HG03097 (cell line): ENCODE measurements at regions not wholly inside any gene's neighbourhood (a gene's known extent, or its start where the extent isn't known, plus 50 kb on each side); places are given as distances from the start of the nearest gene placed in this dataset.
"Not testable (repeated sequence)": the region's sequence is repeated elsewhere in the genome, so short reads cannot be mapped to it uniquely, and the experiment has no call there.

Experiments
- ATAC-seq: cut with Tn5 transposase; IDR thresholded peaks from one replicate; pipeline ENCODE4 v1.9.1; 2021; ENCODE audit not compliant: unreplicated experiment, low FRiP score

GRCh38 chr13:89088107-89088506 is 1416.9 kb downstream of the SLITRK5 start:
- ATAC-seq, result not testable (repeated sequence)

GRCh38 chr13:89097994-89098393 is 1426.8 kb downstream of the SLITRK5 start:
- no peak for ATAC-seq

- ATAC-seq, result no peak
These were observed 1442.6 kb downstream of the SLITRK5 start for GRCh38 chr13:89113744-89114143.

- no peak for ATAC-seq
These were observed 1444.1 kb downstream of the SLITRK5 start for GRCh38 chr13:89115307-89115706.

- no peak for ATAC-seq
These were observed 1465.5 kb downstream of the SLITRK5 start for GRCh38 chr13:89136678-89137077.

- no peak for ATAC-seq
These were observed 1479.2 kb downstream of the SLITRK5 start for GRCh38 chr13:89150362-89150761.

- no peak for ATAC-seq
These were observed 1482.8 kb downstream of the SLITRK5 start for GRCh38 chr13:89153941-89154340.

GRCh38 chr13:89163096-89163495 is 1491.9 kb downstream of the SLITRK5 start:
- ATAC-seq, result no peak

GRCh38 chr13:89165685-89166084 is 1494.5 kb downstream of the SLITRK5 start:
- no peak for ATAC-seq

- ATAC-seq, result no peak
These were observed 1498.8 kb downstream of the SLITRK5 start for GRCh38 chr13:89169951-89170350.

GRCh38 chr13:89181041-89181440 is 1509.9 kb downstream of the SLITRK5 start:
- ATAC-seq, result no peak

- ATAC-seq, result no peak
These were observed 1528.0 kb downstream of the SLITRK5 start for GRCh38 chr13:89199138-89199537.

GRCh38 chr13:89204435-89204834 is 1533.3 kb downstream of the SLITRK5 start:
- ATAC-seq, result no peak

GRCh38 chr13:89205856-89206520 is 1534.8 kb downstream of the SLITRK5 start:
- no peak for ATAC-seq

GRCh38 chr13:89212186-89212585 is 1541.0 kb downstream of the SLITRK5 start:
- no peak for ATAC-seq

GRCh38 chr13:89214185-89214584 is 1543.0 kb downstream of the SLITRK5 start:
- no peak for ATAC-seq

GRCh38 chr13:89215319-89215718 is 1544.1 kb downstream of the SLITRK5 start:
- not testable (repeated sequence) for ATAC-seq

GRCh38 chr13:89217813-89218212 is 1546.6 kb downstream of the SLITRK5 start:
- ATAC-seq, result no peak

- no peak for ATAC-seq
These were observed 1550.5 kb downstream of the SLITRK5 start for GRCh38 chr13:89221557-89222158.

- no peak for ATAC-seq
These were observed 1556.2 kb downstream of the SLITRK5 start for GRCh38 chr13:89227356-89227755.

- ATAC-seq, result no peak
These were observed 1567.3 kb downstream of the SLITRK5 start for GRCh38 chr13:89238496-89238895.

- no peak for ATAC-seq
These were observed 1568.4 kb downstream of the SLITRK5 start for GRCh38 chr13:89239361-89240127.
